Smooth muscle cell (in vitro differentiated cells): ENCODE measurements at regions not wholly inside any gene's neighbourhood (a gene's known extent, or its start where the extent isn't known, plus 50 kb on each side); places are given as distances from the start of the nearest gene placed in this dataset.

ENCODE experiments used
- DNase-seq: peaks from one replicate; lab custom pipeline; 2025; ENCODE audit not compliant: unreplicated experiment; lab: John Stamatoyannopoulos, UW
- H2AFZ ChIP-seq: fragments of 200-600 bp; sonication (generic); 2 replicates; pipeline ENCODE4 v1.6.0; 2016; ENCODE audit warnings: antibody characterized with exemption, low read depth, mild to moderate bottlenecking
- H3F3A ChIP-seq: fragments of 200-600 bp; sonication (generic); 2 replicates; pipeline ENCODE4 v1.6.0; 2017; ENCODE audit warnings: antibody characterized with exemption, low read depth
- H3K27ac ChIP-seq: fragments of 200-600 bp; sonication (generic); 2 replicates; pipeline ENCODE4 v1.5.1; 2016; ENCODE audit warnings: low read depth, mild to moderate bottlenecking
- H3K27me3 ChIP-seq: fragments of 200-600 bp; sonication (generic); 2 replicates; pipeline ENCODE4 v1.6.1; 2016; ENCODE audit warnings: low read depth, mild to moderate bottlenecking
- H3K36me3 ChIP-seq: fragments of 200-600 bp; sonication (generic); 2 replicates; pipeline ENCODE4 v1.5.1; 2016; ENCODE audit warnings: low read depth
- H3K4me1 ChIP-seq: fragments of 200-600 bp; sonication (generic); 2 replicates; pipeline ENCODE4 v1.5.1; 2016; ENCODE audit warnings: low read depth
- H3K4me2 ChIP-seq: fragments of 200-600 bp; sonication (generic); 2 replicates; pipeline ENCODE4 v1.6.0; 2016; ENCODE audit warnings: mild to moderate bottlenecking
- H3K4me3 ChIP-seq: fragments of 200-600 bp; sonication (generic); 2 replicates; pipeline ENCODE4 v1.5.1; 2016; ENCODE audit warnings: mild to moderate bottlenecking
- H3K79me2 ChIP-seq: fragments of 200-600 bp; sonication (generic); 2 replicates; pipeline ENCODE4 v1.6.0; 2016; ENCODE audit warnings: low read depth, mild to moderate bottlenecking
- H3K9ac ChIP-seq: fragments of 200-600 bp; sonication (generic); 2 replicates; pipeline ENCODE4 v1.6.0; 2016; ENCODE audit warnings: low read depth
- H3K9me3 ChIP-seq: fragments of 200-600 bp; sonication (generic); replicated peaks from 2 replicates; pipeline ENCODE4 v1.5.1; 2016; ENCODE audit warnings: low read depth
- H4K20me1 ChIP-seq: fragments of 200-600 bp; sonication (generic); 2 replicates; pipeline ENCODE4 v1.6.0; 2016; ENCODE audit warnings: low read depth
- WGBS: methylation state at CpG from one replicate; pipeline ENCODE4 v1.1.7; 2016; ENCODE audit warnings: low lambda C conversion rate; 5-methylcytosine and 5-hydroxymethylcytosine counted together
- TF ChIP-seq, protein P1 (sequence below): fragments of 200-600 bp; sonication (generic); IDR thresholded peaks from 2 replicates; pipeline ENCODE4 v1.5.1; 2017; ENCODE audit warnings: borderline replicate concordance, mild to moderate bottlenecking, antibody characterized with exemption; ENCODE audit not compliant: insufficient read depth, poor library complexity, severe bottlenecking

DNA sequence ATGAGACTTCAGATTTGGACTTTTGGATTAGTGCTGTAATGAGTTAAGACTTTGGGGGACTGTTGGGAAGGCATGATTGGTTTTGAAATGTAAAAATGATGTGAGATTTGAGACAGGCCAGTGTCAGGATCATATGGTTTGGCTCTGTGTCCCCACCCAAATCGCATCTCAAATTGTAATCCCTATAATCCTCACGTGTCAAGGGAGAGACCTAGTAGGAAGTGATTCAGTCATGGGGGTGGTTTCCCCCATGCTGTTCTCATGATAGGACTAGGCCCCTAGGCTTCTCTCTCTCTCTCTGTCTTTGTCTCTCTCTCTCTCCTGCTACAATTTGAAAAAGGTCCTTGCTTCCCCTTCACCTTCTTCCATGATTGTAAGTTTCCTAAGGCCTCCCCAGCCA lies 473.3 kb upstream of the CD180 start:
- no peaks in the 10 kb centered on the region for H3K27me3 ChIP-seq
- no peak overlapping the region for H3K27ac ChIP-seq

DNA sequence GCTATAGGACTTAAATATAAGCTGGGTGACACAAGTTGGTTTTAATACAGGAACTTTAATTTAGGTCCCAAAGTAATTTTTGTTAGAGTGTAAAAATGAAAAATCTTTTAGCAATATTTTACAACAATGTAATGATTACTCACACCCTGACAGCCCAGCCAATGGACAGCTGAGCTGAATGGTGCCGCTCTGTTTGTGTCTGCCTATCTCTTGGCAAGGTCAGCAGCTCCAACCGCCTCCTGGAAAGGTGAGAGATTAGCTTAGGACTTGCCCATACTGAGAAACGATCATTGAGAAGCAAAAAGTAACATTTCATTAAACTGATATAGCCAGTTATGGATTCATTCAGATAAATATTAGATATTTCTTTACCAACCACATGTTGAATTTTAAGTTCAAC lies 463.6 kb upstream of the CD180 start:
- WGBS = 90% methylated on average over 3 of the region's 3 CpGs
- TF ChIP-seq, protein P1, sequence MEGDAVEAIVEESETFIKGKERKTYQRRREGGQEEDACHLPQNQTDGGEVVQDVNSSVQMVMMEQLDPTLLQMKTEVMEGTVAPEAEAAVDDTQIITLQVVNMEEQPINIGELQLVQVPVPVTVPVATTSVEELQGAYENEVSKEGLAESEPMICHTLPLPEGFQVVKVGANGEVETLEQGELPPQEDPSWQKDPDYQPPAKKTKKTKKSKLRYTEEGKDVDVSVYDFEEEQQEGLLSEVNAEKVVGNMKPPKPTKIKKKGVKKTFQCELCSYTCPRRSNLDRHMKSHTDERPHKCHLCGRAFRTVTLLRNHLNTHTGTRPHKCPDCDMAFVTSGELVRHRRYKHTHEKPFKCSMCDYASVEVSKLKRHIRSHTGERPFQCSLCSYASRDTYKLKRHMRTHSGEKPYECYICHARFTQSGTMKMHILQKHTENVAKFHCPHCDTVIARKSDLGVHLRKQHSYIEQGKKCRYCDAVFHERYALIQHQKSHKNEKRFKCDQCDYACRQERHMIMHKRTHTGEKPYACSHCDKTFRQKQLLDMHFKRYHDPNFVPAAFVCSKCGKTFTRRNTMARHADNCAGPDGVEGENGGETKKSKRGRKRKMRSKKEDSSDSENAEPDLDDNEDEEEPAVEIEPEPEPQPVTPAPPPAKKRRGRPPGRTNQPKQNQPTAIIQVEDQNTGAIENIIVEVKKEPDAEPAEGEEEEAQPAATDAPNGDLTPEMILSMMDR = no peak
- no peak overlapping the region for H3K4me2 ChIP-seq
- H3K79me2 ChIP-seq = no peaks in the 10 kb centered on the region
- H3K4me1 ChIP-seq = no peaks in the 10 kb centered on the region
- no peaks in the 10 kb centered on the region for H4K20me1 ChIP-seq
- H3K36me3 ChIP-seq = no peaks in the 10 kb centered on the region
- no peak overlapping the region for H3K4me3 ChIP-seq
- DNase-seq = no peak
- H3K27me3 ChIP-seq = no peaks in the 10 kb centered on the region
- H3K9ac ChIP-seq = no peak overlapping the region
- H3F3A ChIP-seq = no peaks in the 10 kb centered on the region
- no peak overlapping the region for H2AFZ ChIP-seq
- H3K9me3 ChIP-seq = no peaks in the 10 kb centered on the region
- H3K27ac ChIP-seq = no peak overlapping the region

More for the DNA sequence above, 473.3 kb upstream of the CD180 start:
- TF ChIP-seq, protein P1 = no peak
- Histone ChIP-seq H3K79me2 (no peaks in the 10 kb centered on the region), H3K9ac (no peak overlapping the region), H3K9me3 (no peaks in the 10 kb centered on the region), H3K4me2 (no peak overlapping the region), H3F3A (no peaks in the 10 kb centered on the region), H3K36me3 (no peaks in the 10 kb centered on the region), H3K4me1 (no peaks in the 10 kb centered on the region), H2AFZ (no peak overlapping the region), H4K20me1 (no peaks in the 10 kb centered on the region), H3K4me3 (no peak overlapping the region)
- no peak for DNase-seq
- WGBS = 76% methylated on average over 2 of the region's 2 CpGs

DNA sequence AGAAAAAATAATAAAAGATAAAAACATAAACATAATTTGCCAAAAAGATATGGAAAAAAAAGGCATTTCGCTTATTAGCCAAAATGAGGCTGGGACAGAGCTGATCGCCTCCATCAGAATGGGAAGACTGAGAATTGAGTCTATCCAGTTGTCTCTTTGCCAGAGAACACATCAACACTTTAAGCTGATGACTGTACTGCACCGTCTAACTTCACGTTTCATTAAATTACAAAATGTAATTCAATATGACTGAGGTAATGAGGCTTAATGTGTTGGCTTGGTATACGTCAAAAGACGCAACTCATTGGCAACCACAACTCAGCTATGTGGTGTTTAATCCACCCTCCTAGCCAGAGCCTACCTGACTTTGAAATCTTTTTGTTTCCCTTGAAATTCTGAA lies 462.7 kb upstream of the CD180 start:
- 93% methylated on average over 6 of the region's 6 CpGs for whole genome bisulfite sequencing
- Histone ChIP-seq H3K4me3 (no peak overlapping the region), H3F3A (no peaks in the 10 kb centered on the region), H3K27ac (no peak overlapping the region), H2AFZ (no peak overlapping the region), H3K79me2 (no peaks in the 10 kb centered on the region), H3K4me1 (no peaks in the 10 kb centered on the region), H3K27me3 (no peaks in the 10 kb centered on the region), H3K4me2 (no peak overlapping the region), H3K9ac (no peak overlapping the region), H3K36me3 (no peaks in the 10 kb centered on the region), H3K9me3 (no peaks in the 10 kb centered on the region), H4K20me1 (no peaks in the 10 kb centered on the region)
- no peak for DNase-seq
- TF ChIP-seq, protein P1 = no peak

DNA sequence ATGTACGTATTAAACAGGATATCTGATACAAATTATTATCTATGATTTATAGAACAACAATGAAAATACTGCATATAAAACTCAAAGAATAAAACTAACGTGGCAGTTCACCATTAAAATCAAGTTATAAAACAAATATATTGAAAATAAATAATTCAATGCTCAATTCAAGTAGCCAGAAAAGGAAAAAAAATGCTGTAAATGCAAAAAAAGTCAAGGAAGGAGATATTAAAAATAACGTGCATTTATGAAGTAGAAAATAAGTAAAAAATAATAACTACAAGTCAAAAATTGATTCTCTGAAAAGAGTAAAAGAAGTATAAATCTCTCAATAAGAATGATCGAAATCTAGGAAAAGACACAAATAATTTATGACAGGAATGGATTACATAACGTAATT lies 460.5 kb upstream of the CD180 start:
- Histone ChIP-seq H3K27ac (no peak overlapping the region), H3K79me2 (no peaks in the 10 kb centered on the region), H3K27me3 (no peaks in the 10 kb centered on the region), H3K9ac (no peak overlapping the region), H4K20me1 (no peaks in the 10 kb centered on the region), H2AFZ (no peak overlapping the region), H3K9me3 (no peaks in the 10 kb centered on the region), H3K4me1 (peaks cover 13% of the 10 kb centered on the region), H3K36me3 (no peaks in the 10 kb centered on the region), H3K4me2 (no peak overlapping the region), H3F3A (no peaks in the 10 kb centered on the region), H3K4me3 (no peak overlapping the region)
- 79% methylated on average over 5 of the region's 5 CpGs for WGBS
- TF ChIP-seq, protein P1 = no peak
- no peak for DNase-seq
